CD4-positive, alpha-beta T cell (primary cell): ENCODE measurements at regions not wholly inside any gene's neighbourhood (a gene's known extent, or its start where the extent isn't known, plus 50 kb on each side); places are given as distances from the start of the nearest gene placed in this dataset.

Experiments
- ATAC-seq: fragments of 200-7000 bp; cut with Tn5 transposase; one replicate; pipeline ENCODE4 v1.10.0; 2022; ENCODE audit warnings: mild to moderate bottlenecking; ENCODE audit not compliant: poor library complexity
- CTCF ChIA-PET: fragments of 350-600 bp; sonication (Branson Sonifier 250); formaldehyde crosslinking; loops from one replicate; lab custom pipeline; 2021; ENCODE audit warnings: antibody characterized with exemption, inconsistent platforms; lab: Charles Lee
- POLR2A ChIA-PET: fragments of 350-600 bp; sonication (Branson Sonifier 250); formaldehyde crosslinking; loops from one replicate; lab custom pipeline; 2021; ENCODE audit warnings: antibody characterized with exemption, inconsistent platforms; lab: Charles Lee
- DNase-seq, 14 experiments: peaks; one replicate each; pipeline ENCODE4 v3.0.0-alpha.2; 2013 to 2020; ENCODE audit warnings: mixed read lengths in 2 of 14
- H3K27ac ChIP-seq, 2 donors: one replicate each; pipeline versions ENCODE4 v1.5.1 to v1.7.0; 2013; ENCODE audit warnings: low read length in 2 of 2, low read depth in 1 of 2, mild to moderate bottlenecking in 1 of 2
- H3K27me3 ChIP-seq, 2 experiments: 1 replicate in 1 of 2; 2 replicates in 1 of 2; pipeline versions ENCODE4 v1.6.1 to v1.7.0; 2013; ENCODE audit warnings: low read length in 2 of 2, control low read depth in 1 of 2, mild to moderate bottlenecking in 1 of 2, moderate library complexity in 1 of 2; ENCODE audit not compliant: insufficient read depth in 2 of 2, control insufficient read depth in 1 of 2
- H3K36me3 ChIP-seq: one replicate; pipeline ENCODE4 v1.6.1; 2013; ENCODE audit warnings: low read length, control low read depth; ENCODE audit not compliant: insufficient read depth
- H3K4me1 ChIP-seq: one replicate; pipeline ENCODE4 v1.6.1; 2013; ENCODE audit warnings: low read length, control low read depth; ENCODE audit not compliant: insufficient read depth
- H3K4me3 ChIP-seq: one replicate; pipeline ENCODE4 v1.5.1; 2013; ENCODE audit warnings: mild to moderate bottlenecking, low read length, moderate library complexity
- H3K9me3 ChIP-seq, 2 experiments: 1 replicate in 1 of 2; 2 replicates in 1 of 2; pipeline versions ENCODE4 v1.6.1 to v1.7.0; 2013; ENCODE audit warnings: low read length in 2 of 2, mild to moderate bottlenecking in 2 of 2, control low read depth in 1 of 2, moderate library complexity in 1 of 2; ENCODE audit not compliant: control insufficient read depth in 1 of 2, insufficient read depth in 1 of 2
- H3K27ac Mint-ChIP-seq: one replicate; pipeline ENCODE4 v1.8.0; 2020; ENCODE audit warnings: mixed read lengths
- H3K27me3 Mint-ChIP-seq: one replicate; pipeline ENCODE4 v1.8.0; 2021; ENCODE audit warnings: mixed read lengths
- H3K36me3 Mint-ChIP-seq: one replicate; pipeline ENCODE4 v1.8.0; 2021; ENCODE audit warnings: low read depth, mixed read lengths
- H3K4me1 Mint-ChIP-seq: one replicate; pipeline ENCODE4 v1.8.0; 2021; ENCODE audit warnings: low read depth, mixed read lengths
- H3K4me3 Mint-ChIP-seq: one replicate; pipeline ENCODE4 v1.8.0; 2020; ENCODE audit warnings: mild to moderate bottlenecking, mixed read lengths
- H3K9me3 Mint-ChIP-seq: one replicate; pipeline ENCODE4 v1.8.0; 2020; ENCODE audit warnings: mixed read lengths
- intact Hi-C, 2 experiments: fragments of 100-400 bp; cut with DNase I in 1 of 2; cut with micrococcal nuclease in 1 of 2; formaldehyde crosslinking; loops; one replicate each; pipeline versions ENCODE4 v1.15.1 to v1.9.0; 2023 to 2025; cut with DNase I, micrococcal nuclease
- TF ChIP-seq, protein P1 (sequence below): fragments of 200-600 bp; IDR thresholded peaks from one replicate; pipeline ENCODE4 v1.8.0; 2022; ENCODE audit warnings: antibody characterized with exemption, mild to moderate bottlenecking

DNA sequence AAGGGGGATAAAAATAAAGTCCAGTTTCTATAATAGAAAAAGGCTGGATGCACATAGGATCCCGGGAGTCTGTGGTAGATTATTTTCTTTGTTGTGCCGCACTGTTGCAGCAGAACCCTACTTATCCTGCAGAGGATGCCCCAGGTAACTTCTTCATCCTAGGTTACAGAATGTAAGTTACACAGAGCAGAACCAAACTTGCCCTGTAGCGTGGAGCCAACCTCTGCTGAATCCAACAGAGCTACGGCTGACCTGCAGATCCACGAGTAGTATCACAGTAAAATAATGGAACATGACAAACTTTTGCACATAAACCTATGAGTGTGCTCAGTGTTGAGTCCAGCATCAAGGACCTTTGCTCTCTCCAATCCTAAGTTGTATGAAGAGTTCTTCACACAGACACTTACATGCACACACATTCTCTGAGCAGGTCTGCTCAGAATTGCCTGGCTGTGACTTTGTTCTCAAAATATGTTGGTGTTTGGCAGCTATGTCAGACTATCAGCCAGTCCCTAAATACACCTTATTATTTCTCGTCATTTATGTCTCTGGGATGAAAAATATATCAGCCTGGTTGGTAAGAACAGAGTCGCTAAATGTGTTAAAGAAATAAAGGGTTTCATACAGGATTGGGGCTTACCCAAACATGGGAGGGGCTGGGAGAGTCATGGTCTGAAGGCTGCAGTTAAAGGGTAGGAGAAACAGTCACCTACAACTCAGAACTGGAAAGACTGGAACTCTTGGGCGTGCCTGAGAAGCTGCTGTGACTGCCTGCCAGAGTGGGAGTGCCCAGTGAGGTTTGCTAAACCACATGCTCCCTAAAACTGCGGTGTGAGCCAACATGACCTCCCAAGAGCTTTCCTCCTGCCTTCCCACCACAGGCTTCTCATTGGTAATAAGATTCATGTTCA lies 165.1 kb upstream of the SLC24A3 start:
- DNase-seq (no peak), ATAC-seq (no peak)
- TF ChIP-seq, protein P1, sequence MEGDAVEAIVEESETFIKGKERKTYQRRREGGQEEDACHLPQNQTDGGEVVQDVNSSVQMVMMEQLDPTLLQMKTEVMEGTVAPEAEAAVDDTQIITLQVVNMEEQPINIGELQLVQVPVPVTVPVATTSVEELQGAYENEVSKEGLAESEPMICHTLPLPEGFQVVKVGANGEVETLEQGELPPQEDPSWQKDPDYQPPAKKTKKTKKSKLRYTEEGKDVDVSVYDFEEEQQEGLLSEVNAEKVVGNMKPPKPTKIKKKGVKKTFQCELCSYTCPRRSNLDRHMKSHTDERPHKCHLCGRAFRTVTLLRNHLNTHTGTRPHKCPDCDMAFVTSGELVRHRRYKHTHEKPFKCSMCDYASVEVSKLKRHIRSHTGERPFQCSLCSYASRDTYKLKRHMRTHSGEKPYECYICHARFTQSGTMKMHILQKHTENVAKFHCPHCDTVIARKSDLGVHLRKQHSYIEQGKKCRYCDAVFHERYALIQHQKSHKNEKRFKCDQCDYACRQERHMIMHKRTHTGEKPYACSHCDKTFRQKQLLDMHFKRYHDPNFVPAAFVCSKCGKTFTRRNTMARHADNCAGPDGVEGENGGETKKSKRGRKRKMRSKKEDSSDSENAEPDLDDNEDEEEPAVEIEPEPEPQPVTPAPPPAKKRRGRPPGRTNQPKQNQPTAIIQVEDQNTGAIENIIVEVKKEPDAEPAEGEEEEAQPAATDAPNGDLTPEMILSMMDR = no peak
- H3K36me3 Mint-ChIP-seq = no peaks in the 10 kb centered on the region
- Histone ChIP-seq H3K36me3 (no peaks in the 10 kb centered on the region), H3K27ac (no peak overlapping the region), H3K9me3 (no peaks in the 10 kb centered on the region), H3K4me3 (no peak overlapping the region), H3K4me1 (no peaks in the 10 kb centered on the region), H3K27me3 (no peaks in the 10 kb centered on the region)
- ChIA-PET POLR2A (no interaction called here), CTCF (no interaction called here)
- H3K9me3 Mint-ChIP-seq = no peaks in the 10 kb centered on the region
- no peak overlapping the region for H3K4me3 Mint-ChIP-seq
- H3K27me3 Mint-ChIP-seq = peaks cover 7% of the 10 kb centered on the region
- H3K4me1 Mint-ChIP-seq = no peaks in the 10 kb centered on the region
- intact Hi-C loops = no loop called here
- no peak overlapping the region for H3K27ac Mint-ChIP-seq

DNA sequence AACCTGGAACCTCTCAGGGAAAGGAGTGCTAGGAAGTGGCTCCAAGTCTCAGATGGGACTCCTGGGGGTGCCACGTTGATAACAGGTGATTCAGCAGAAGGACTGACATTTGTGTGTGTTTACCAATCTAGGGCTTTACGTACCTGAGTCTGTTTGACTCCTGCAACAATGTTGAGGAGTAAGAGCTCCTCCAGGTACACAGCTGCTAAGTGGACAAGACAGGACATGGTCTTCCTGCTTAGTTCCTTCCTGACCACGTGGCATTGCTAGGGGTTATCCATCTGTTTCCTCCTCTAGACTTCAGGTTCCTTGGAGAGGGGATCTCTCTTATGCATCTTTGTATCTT lies 164.5 kb upstream of the SLC24A3 start:
- H3K4me1 ChIP-seq = no peaks in the 10 kb centered on the region
- CTCF ChIA-PET = no interaction called here
- DNase-seq (no peak), ATAC-seq (no peak)
- H3K4me3 ChIP-seq = no peak overlapping the region
- no peaks in the 10 kb centered on the region for H3K36me3 ChIP-seq
- H3K36me3 Mint-ChIP-seq = no peaks in the 10 kb centered on the region
- H3K27me3 Mint-ChIP-seq = peaks cover 7% of the 10 kb centered on the region
- no peaks in the 10 kb centered on the region for H3K4me1 Mint-ChIP-seq
- H3K27ac Mint-ChIP-seq = no peak overlapping the region
- H3K9me3 ChIP-seq = no peaks in the 10 kb centered on the region
- intact Hi-C loops = no loop called here
- POLR2A ChIA-PET = no interaction called here
- peaks cover 0 to 2% of the 10 kb centered on the region in 2 experiments for H3K27me3 ChIP-seq
- no peak overlapping the region for H3K4me3 Mint-ChIP-seq
- TF ChIP-seq, protein P1 = no peak
- no peaks in the 10 kb centered on the region for H3K9me3 Mint-ChIP-seq
- no peak overlapping the region for H3K27ac ChIP-seq

DNA sequence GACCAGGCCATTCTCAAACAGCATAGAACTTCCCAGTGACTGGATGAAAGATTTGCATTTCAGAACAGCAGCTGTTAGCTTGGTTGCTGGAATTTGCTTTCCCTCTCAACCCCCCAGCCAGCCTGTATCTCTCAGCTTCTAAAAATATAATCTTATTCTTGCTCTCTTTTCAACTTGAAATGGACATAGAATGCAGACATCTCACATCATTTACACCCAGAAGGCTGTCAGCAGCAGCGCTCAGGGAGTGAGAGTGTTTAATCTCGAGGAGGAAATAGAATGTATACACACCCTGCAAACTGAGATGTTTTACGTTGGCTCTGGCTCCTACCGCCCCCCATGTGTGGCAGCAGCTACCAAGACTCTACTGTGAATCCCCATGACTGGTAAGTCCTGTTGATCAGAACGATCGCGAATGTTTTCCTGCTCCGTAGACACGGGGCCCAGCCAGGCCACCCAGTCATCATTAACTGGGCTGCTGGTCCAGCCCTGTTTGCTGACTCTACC lies 163.4 kb upstream of the SLC24A3 start:
- H3K36me3 ChIP-seq = no peaks in the 10 kb centered on the region
- peaks cover 14% of the 10 kb centered on the region for H3K27me3 Mint-ChIP-seq
- ATAC-seq = no peak
- POLR2A ChIA-PET = no interaction called here
- intact Hi-C loops = no loop called here
- no peak overlapping the region for H3K27ac Mint-ChIP-seq
- no peaks in the 10 kb centered on the region for H3K4me1 Mint-ChIP-seq
- H3K4me3 ChIP-seq = no peak overlapping the region
- no peaks in the 10 kb centered on the region for H3K9me3 ChIP-seq
- TF ChIP-seq, protein P1 = no peak
- H3K9me3 Mint-ChIP-seq = no peaks in the 10 kb centered on the region
- no peaks in the 10 kb centered on the region for H3K36me3 Mint-ChIP-seq
- no peaks in the 10 kb centered on the region for H3K4me1 ChIP-seq
- DNase-seq = no peak
- H3K4me3 Mint-ChIP-seq = no peak overlapping the region
- peaks cover 0 to 3% of the 10 kb centered on the region in 2 experiments for H3K27me3 ChIP-seq
- CTCF ChIA-PET = no interaction called here
- no peak overlapping the region for H3K27ac ChIP-seq
